PFSK-1 (cell line): ENCODE measurements at regions not wholly inside any gene's neighbourhood (a gene's known extent, or its start where the extent isn't known, plus 50 kb on each side); places are given as distances from the start of the nearest gene placed in this dataset.

Source experiments
- FOXP2 ChIP-seq: optimal IDR thresholded peaks from 2 replicates; pipeline ENCODE3; 2011; ENCODE audit warnings: borderline replicate concordance, control low read depth, inconsistent platforms; ENCODE audit not compliant: insufficient read depth; ENCODE audit errors: extremely low read length, extremely low read depth
- POLR2AphosphoS5 ChIP-seq: IDR thresholded peaks from 2 replicates; pipeline ENCODE4 v1.6.1; 2012; ENCODE audit warnings: low read depth, mild to moderate bottlenecking, control low read depth, low read length, moderate library complexity
- SIN3A ChIP-seq: IDR thresholded peaks from 2 replicates; pipeline ENCODE4 v1.6.1; 2012; ENCODE audit warnings: mild to moderate bottlenecking, low read length, moderate library complexity, borderline replicate concordance; ENCODE audit not compliant: insufficient read depth
- TAF1 ChIP-seq: IDR thresholded peaks from 2 replicates; pipeline ENCODE4 v1.6.1; 2012; ENCODE audit warnings: low read length, control low read depth, borderline replicate concordance; ENCODE audit not compliant: insufficient read depth
- TF ChIP-seq, protein P1 (sequence below), 2 experiments: IDR thresholded peaks; 2 replicates each; pipeline versions ENCODE4 v1.6.1 to v1.8.0; 2011 to 2012; ENCODE audit warnings: low read depth in 2 of 2, low read length in 2 of 2, control low read depth in 1 of 2, inconsistent platforms in 1 of 2, mild to moderate bottlenecking in 1 of 2, moderate library complexity in 1 of 2; ENCODE audit not compliant: insufficient read depth in 1 of 2

GRCh38 chr11:134906356-134906955 lies 494.4 kb upstream of the B3GAT1 start:
- TF ChIP-seq SIN3A (no peak), POLR2AphosphoS5 (no peak), FOXP2 (no peak), TAF1 (no peak)
- TF ChIP-seq, protein P1, sequence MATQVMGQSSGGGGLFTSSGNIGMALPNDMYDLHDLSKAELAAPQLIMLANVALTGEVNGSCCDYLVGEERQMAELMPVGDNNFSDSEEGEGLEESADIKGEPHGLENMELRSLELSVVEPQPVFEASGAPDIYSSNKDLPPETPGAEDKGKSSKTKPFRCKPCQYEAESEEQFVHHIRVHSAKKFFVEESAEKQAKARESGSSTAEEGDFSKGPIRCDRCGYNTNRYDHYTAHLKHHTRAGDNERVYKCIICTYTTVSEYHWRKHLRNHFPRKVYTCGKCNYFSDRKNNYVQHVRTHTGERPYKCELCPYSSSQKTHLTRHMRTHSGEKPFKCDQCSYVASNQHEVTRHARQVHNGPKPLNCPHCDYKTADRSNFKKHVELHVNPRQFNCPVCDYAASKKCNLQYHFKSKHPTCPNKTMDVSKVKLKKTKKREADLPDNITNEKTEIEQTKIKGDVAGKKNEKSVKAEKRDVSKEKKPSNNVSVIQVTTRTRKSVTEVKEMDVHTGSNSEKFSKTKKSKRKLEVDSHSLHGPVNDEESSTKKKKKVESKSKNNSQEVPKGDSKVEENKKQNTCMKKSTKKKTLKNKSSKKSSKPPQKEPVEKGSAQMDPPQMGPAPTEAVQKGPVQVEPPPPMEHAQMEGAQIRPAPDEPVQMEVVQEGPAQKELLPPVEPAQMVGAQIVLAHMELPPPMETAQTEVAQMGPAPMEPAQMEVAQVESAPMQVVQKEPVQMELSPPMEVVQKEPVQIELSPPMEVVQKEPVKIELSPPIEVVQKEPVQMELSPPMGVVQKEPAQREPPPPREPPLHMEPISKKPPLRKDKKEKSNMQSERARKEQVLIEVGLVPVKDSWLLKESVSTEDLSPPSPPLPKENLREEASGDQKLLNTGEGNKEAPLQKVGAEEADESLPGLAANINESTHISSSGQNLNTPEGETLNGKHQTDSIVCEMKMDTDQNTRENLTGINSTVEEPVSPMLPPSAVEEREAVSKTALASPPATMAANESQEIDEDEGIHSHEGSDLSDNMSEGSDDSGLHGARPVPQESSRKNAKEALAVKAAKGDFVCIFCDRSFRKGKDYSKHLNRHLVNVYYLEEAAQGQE (IDR thresholded peaks at IDR 0.05; ENCODE audit: insufficient read depth in 1 of 2, low read depth in 2 of 2, low read length in 2 of 2): no peak

- no peak for TF ChIP-seq SIN3A
- TF ChIP-seq, protein P1 (IDR thresholded peaks at IDR 0.05; ENCODE audit: insufficient read depth in 1 of 2, low read depth in 2 of 2, low read length in 2 of 2): no peak
- no peak for TF ChIP-seq POLR2AphosphoS5
- no peak for TF ChIP-seq TAF1
- TF ChIP-seq FOXP2: no peak
These were observed 493.9 kb upstream of the B3GAT1 start for GRCh38 chr11:134905928-134906327.

GRCh38 chr11:134905517-134905916 lies 493.5 kb upstream of the B3GAT1 start:
- TF ChIP-seq TAF1 (no peak), POLR2AphosphoS5 (no peak), FOXP2 (no peak), SIN3A (no peak)
- TF ChIP-seq, protein P1 (IDR thresholded peaks at IDR 0.05; ENCODE audit: insufficient read depth in 1 of 2, low read depth in 2 of 2, low read length in 2 of 2): no peak

- no peak for TF ChIP-seq POLR2AphosphoS5
- no peak for TF ChIP-seq SIN3A
- TF ChIP-seq, protein P1 (IDR thresholded peaks at IDR 0.05; ENCODE audit: insufficient read depth in 1 of 2, low read depth in 2 of 2, low read length in 2 of 2): no peak
- TF ChIP-seq TAF1: no peak
- no peak for TF ChIP-seq FOXP2
These were observed 492.2 kb upstream of the B3GAT1 start for GRCh38 chr11:134904103-134904790.
